CD4-positive, alpha-beta T cell (primary cell): ENCODE measurements at regions not wholly inside any gene's neighbourhood (a gene's known extent, or its start where the extent isn't known, plus 50 kb on each side); places are given as distances from the start of the nearest gene placed in this dataset.

ENCODE experiments used
- ATAC-seq: fragments of 200-7000 bp; cut with Tn5 transposase; one replicate; pipeline ENCODE4 v1.10.0; 2022; ENCODE audit warnings: mild to moderate bottlenecking; ENCODE audit not compliant: poor library complexity
- CTCF ChIA-PET: fragments of 350-600 bp; sonication (Branson Sonifier 250); formaldehyde crosslinking; loops from one replicate; lab custom pipeline; 2021; ENCODE audit warnings: antibody characterized with exemption, inconsistent platforms; lab: Charles Lee
- POLR2A ChIA-PET: fragments of 350-600 bp; sonication (Branson Sonifier 250); formaldehyde crosslinking; loops from one replicate; lab custom pipeline; 2021; ENCODE audit warnings: antibody characterized with exemption, inconsistent platforms; lab: Charles Lee
- DNase-seq, 14 experiments: peaks; one replicate each; pipeline ENCODE4 v3.0.0-alpha.2; 2013 to 2020; ENCODE audit warnings: mixed read lengths in 2 of 14
- H3K27ac ChIP-seq, 2 donors: one replicate each; pipeline versions ENCODE4 v1.5.1 to v1.7.0; 2013; ENCODE audit warnings: low read length in 2 of 2, low read depth in 1 of 2, mild to moderate bottlenecking in 1 of 2
- H3K27me3 ChIP-seq, 2 experiments: 1 replicate in 1 of 2; 2 replicates in 1 of 2; pipeline versions ENCODE4 v1.6.1 to v1.7.0; 2013; ENCODE audit warnings: low read length in 2 of 2, control low read depth in 1 of 2, mild to moderate bottlenecking in 1 of 2, moderate library complexity in 1 of 2; ENCODE audit not compliant: insufficient read depth in 2 of 2, control insufficient read depth in 1 of 2
- H3K36me3 ChIP-seq: one replicate; pipeline ENCODE4 v1.6.1; 2013; ENCODE audit warnings: low read length, control low read depth; ENCODE audit not compliant: insufficient read depth
- H3K4me1 ChIP-seq: one replicate; pipeline ENCODE4 v1.6.1; 2013; ENCODE audit warnings: low read length, control low read depth; ENCODE audit not compliant: insufficient read depth
- H3K4me3 ChIP-seq: one replicate; pipeline ENCODE4 v1.5.1; 2013; ENCODE audit warnings: mild to moderate bottlenecking, low read length, moderate library complexity
- H3K9me3 ChIP-seq, 2 experiments: 1 replicate in 1 of 2; 2 replicates in 1 of 2; pipeline versions ENCODE4 v1.6.1 to v1.7.0; 2013; ENCODE audit warnings: low read length in 2 of 2, mild to moderate bottlenecking in 2 of 2, control low read depth in 1 of 2, moderate library complexity in 1 of 2; ENCODE audit not compliant: control insufficient read depth in 1 of 2, insufficient read depth in 1 of 2
- H3K27ac Mint-ChIP-seq: one replicate; pipeline ENCODE4 v1.8.0; 2020; ENCODE audit warnings: mixed read lengths
- H3K27me3 Mint-ChIP-seq: one replicate; pipeline ENCODE4 v1.8.0; 2021; ENCODE audit warnings: mixed read lengths
- H3K36me3 Mint-ChIP-seq: one replicate; pipeline ENCODE4 v1.8.0; 2021; ENCODE audit warnings: low read depth, mixed read lengths
- H3K4me1 Mint-ChIP-seq: one replicate; pipeline ENCODE4 v1.8.0; 2021; ENCODE audit warnings: low read depth, mixed read lengths
- H3K4me3 Mint-ChIP-seq: one replicate; pipeline ENCODE4 v1.8.0; 2020; ENCODE audit warnings: mild to moderate bottlenecking, mixed read lengths
- H3K9me3 Mint-ChIP-seq: one replicate; pipeline ENCODE4 v1.8.0; 2020; ENCODE audit warnings: mixed read lengths
- CTCF ChIP-seq: fragments of 200-600 bp; IDR thresholded peaks from one replicate; pipeline ENCODE4 v1.8.0; 2022; ENCODE audit warnings: antibody characterized with exemption, mild to moderate bottlenecking
- intact Hi-C, 2 experiments: fragments of 100-400 bp; cut with DNase I in 1 of 2; cut with micrococcal nuclease in 1 of 2; formaldehyde crosslinking; loops; one replicate each; pipeline versions ENCODE4 v1.15.1 to v1.9.0; 2023 to 2025; cut with DNase I, micrococcal nuclease

GRCh38 chr6:4383910-4384638 is 248.7 kb upstream of the ECI2 start:
- CTCF ChIA-PET: no interaction called here
- H3K4me3 ChIP-seq: no peak overlapping the region
- peaks cover 10% of the 10 kb centered on the region for H3K9me3 Mint-ChIP-seq
- H3K27ac Mint-ChIP-seq: no peak overlapping the region
- H3K36me3 Mint-ChIP-seq: peaks cover 5% of the 10 kb centered on the region
- POLR2A ChIA-PET: no interaction called here
- peaks cover 11 to 14% of the 10 kb centered on the region in 2 experiments for H3K9me3 ChIP-seq
- H3K4me1 Mint-ChIP-seq: no peaks in the 10 kb centered on the region
- no peak for TF ChIP-seq CTCF
- DNase-seq (no peak), ATAC-seq (no peak)
- H3K36me3 ChIP-seq: no peaks in the 10 kb centered on the region
- H3K27ac ChIP-seq: no peak overlapping the region
- intact Hi-C loops: no loop called here
- peaks cover 37% of the 10 kb centered on the region for H3K27me3 Mint-ChIP-seq
- peaks cover 0 to 2% of the 10 kb centered on the region in 2 experiments for H3K27me3 ChIP-seq
- no peaks in the 10 kb centered on the region for H3K4me1 ChIP-seq
- H3K4me3 Mint-ChIP-seq: no peak overlapping the region

- H3K4me3 Mint-ChIP-seq: no peak overlapping the region
- no peaks in the 10 kb centered on the region for H3K4me1 Mint-ChIP-seq
- DNase-seq (no peak), ATAC-seq (no peak)
- no peak overlapping the region for H3K27ac Mint-ChIP-seq
- no peak for TF ChIP-seq CTCF
- H3K36me3 Mint-ChIP-seq: peaks cover 5% of the 10 kb centered on the region
- Histone ChIP-seq H3K4me3 (no peak overlapping the region), H3K27ac (no peak overlapping the region), H3K36me3 (no peaks in the 10 kb centered on the region), H3K27me3 (peaks cover 0 to 2% of the 10 kb centered on the region in 2 experiments), H3K9me3 (peaks cover 14 to 19% of the 10 kb centered on the region in 2 experiments), H3K4me1 (no peaks in the 10 kb centered on the region)
- H3K9me3 Mint-ChIP-seq: peaks cover 10% of the 10 kb centered on the region
- ChIA-PET POLR2A (no interaction called here), CTCF (no interaction called here)
- H3K27me3 Mint-ChIP-seq: peaks cover 34% of the 10 kb centered on the region
- intact Hi-C loops: no loop called here
Observed at GRCh38 chr6:4382362-4382853, 247.0 kb upstream of the ECI2 start.

- no peak overlapping the region for H3K27ac Mint-ChIP-seq
- Histone ChIP-seq H3K27me3 (peaks cover 0 to 2% of the 10 kb centered on the region in 2 experiments), H3K9me3 (peaks cover 14 to 23% of the 10 kb centered on the region in 2 experiments), H3K36me3 (no peaks in the 10 kb centered on the region), H3K27ac (no peak overlapping the region), H3K4me1 (no peaks in the 10 kb centered on the region), H3K4me3 (no peak overlapping the region)
- no peak overlapping the region for H3K4me3 Mint-ChIP-seq
- no peaks in the 10 kb centered on the region for H3K4me1 Mint-ChIP-seq
- ATAC-seq: no peak
- ChIA-PET CTCF (no interaction called here), POLR2A (no interaction called here)
- DNase-seq: no peak
- H3K36me3 Mint-ChIP-seq: peaks cover 5% of the 10 kb centered on the region
- H3K27me3 Mint-ChIP-seq: peaks cover 31% of the 10 kb centered on the region
- intact Hi-C loops: no loop called here
- peaks cover 10% of the 10 kb centered on the region for H3K9me3 Mint-ChIP-seq
- no peak for TF ChIP-seq CTCF
Observed at GRCh38 chr6:4381381-4381780, 246.0 kb upstream of the ECI2 start.
